Uterus (tissue), 2 donors: ENCODE measurements at regions not wholly inside any gene's neighbourhood (a gene's known extent, or its start where the extent isn't known, plus 50 kb on each side); places are given as distances from the start of the nearest gene placed in this dataset.

Experiments used
- POLR2A ChIP-seq, 2 donors: fragments of 450-650 bp; IDR thresholded peaks; one replicate each; pipeline ENCODE4 v1.6.1; 2016; ENCODE audit warnings: antibody characterized with exemption in 2 of 2, mild to moderate bottlenecking in 1 of 2, moderate library complexity in 1 of 2
- TF ChIP-seq, protein P1 (sequence below), 4 experiments: fragments of 200-600 bp in 2 of 4; fragments of 450-650 bp in 2 of 4; sonication (generic) in 2 of 4; IDR thresholded peaks; one replicate each; pipeline ENCODE4 v1.5.1; 2016 to 2019; ENCODE audit warnings: antibody characterized with exemption in 4 of 4, mild to moderate bottlenecking in 2 of 4, moderate library complexity in 1 of 4

DNA sequence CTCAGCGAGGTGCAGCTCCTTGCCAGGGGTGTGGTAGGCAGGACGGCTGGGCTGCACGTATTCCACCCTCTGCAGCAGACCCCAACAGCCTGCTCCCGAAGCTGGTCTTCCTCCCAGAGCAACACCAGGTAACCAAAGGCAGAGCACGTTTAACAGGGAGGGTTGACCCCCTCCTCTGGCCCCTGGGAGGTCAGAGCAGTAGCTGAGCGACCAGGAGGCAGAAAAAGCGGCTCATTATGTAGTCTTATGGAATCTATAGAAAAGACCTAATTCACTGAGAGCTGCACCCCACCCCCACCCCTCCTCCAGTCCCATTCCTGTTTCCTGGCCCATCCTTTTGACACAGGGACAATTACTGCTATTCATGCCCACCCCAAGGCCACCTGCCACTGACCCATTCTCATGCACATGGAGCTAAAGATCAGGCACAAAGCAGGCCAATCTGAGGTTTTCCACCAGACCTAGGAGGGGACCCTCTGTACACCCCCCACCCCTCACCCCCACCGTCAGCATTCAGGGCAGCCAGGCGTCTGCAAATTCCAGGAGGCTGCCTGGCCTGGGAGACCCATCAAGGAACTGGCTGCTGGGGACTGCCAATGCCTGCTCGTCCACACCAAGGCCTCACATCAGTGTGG is 60.9 kb upstream of the FZD7 start:
- TF ChIP-seq, protein P1, sequence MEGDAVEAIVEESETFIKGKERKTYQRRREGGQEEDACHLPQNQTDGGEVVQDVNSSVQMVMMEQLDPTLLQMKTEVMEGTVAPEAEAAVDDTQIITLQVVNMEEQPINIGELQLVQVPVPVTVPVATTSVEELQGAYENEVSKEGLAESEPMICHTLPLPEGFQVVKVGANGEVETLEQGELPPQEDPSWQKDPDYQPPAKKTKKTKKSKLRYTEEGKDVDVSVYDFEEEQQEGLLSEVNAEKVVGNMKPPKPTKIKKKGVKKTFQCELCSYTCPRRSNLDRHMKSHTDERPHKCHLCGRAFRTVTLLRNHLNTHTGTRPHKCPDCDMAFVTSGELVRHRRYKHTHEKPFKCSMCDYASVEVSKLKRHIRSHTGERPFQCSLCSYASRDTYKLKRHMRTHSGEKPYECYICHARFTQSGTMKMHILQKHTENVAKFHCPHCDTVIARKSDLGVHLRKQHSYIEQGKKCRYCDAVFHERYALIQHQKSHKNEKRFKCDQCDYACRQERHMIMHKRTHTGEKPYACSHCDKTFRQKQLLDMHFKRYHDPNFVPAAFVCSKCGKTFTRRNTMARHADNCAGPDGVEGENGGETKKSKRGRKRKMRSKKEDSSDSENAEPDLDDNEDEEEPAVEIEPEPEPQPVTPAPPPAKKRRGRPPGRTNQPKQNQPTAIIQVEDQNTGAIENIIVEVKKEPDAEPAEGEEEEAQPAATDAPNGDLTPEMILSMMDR (IDR thresholded peaks at IDR 0.05): no peak
- no peak for TF ChIP-seq POLR2A (IDR thresholded peaks at IDR 0.05)
